Fibroblast of skin of scalp (primary cell): ENCODE measurements at regions not wholly inside any gene's neighbourhood (a gene's known extent, or its start where the extent isn't known, plus 50 kb on each side); places are given as distances from the start of the nearest gene placed in this dataset.

Experiments used
- DNase-seq: peaks from one replicate; pipeline ENCODE4 v3.0.0-alpha.2; 2013

GRCh38 chr2:156852210-156852609, 405.3 kb upstream of the GALNT5 start:
- DNase-seq, result no peak

GRCh38 chr2:156852681-156853080, 404.8 kb upstream of the GALNT5 start:
- DNase-seq, result no peak

GRCh38 chr2:156864325-156864724, 393.2 kb upstream of the GALNT5 start:
- DNase-seq, result no peak

DNA sequence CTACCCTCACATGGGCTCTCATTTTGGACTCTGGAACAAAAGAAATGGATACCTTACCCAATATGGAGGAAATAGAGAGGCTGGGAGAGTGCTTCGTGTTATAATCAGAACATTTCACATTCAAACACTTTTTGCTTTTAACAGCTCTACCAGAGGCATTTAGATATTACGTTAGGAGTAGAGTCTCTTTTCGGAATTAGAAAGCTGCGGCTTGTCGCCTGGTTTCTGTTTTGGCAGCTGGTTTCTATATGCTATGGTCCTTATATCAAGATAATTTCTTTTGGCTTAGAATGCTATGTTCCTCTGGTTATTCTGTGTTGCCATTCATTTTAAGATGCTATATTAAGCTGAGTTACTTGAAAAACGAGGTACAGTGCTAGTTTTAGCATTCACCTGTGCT, 392.8 kb upstream of the GALNT5 start:
- DNase-seq, result no peak

DNA sequence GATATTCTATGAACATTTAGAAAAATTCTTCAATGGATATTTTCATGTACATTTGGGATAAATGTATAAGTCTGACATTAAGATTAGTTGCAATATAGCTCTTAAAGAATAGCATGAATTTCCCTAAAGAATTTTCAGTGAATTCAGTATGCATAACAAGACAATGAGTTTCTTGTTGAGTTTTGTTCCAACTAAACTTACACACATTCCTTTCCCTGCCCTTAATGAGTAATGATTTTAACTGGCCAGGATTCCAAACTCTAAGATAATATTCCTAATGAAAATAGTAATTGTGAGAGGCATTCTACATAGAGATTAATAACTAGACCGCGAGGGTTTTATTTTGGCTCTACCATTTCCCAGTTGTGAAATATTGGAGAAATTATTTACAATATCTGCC, 390.3 kb upstream of the GALNT5 start:
- peak; percentile 3 for DNase-seq

DNA sequence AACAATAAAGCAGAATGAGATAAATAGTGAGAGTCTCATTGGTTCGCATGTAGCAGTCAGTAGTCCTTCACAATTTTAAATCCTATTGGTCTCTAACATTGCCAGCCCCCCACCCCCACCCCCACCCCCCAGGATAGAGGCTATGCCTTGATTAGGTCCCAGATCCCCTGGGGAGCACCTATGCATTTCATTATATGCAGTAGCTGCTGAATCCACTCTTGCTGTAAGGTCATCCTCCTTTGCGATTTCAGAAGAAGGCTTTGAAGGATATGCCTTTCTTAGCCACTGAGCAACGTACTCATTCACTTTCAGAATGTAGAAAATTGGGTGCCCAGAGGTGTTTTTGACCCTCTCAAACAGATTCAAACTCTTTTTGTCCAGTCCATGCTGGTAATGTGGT, 382.8 kb upstream of the GALNT5 start:
- DNase-seq, result no peak

- DNase-seq, result no peak
Measured at GRCh38 chr2:156883804-156884203, 373.7 kb upstream of the GALNT5 start.

GRCh38 chr2:156884216-156884615, 373.3 kb upstream of the GALNT5 start:
- no peak for DNase-seq

DNA sequence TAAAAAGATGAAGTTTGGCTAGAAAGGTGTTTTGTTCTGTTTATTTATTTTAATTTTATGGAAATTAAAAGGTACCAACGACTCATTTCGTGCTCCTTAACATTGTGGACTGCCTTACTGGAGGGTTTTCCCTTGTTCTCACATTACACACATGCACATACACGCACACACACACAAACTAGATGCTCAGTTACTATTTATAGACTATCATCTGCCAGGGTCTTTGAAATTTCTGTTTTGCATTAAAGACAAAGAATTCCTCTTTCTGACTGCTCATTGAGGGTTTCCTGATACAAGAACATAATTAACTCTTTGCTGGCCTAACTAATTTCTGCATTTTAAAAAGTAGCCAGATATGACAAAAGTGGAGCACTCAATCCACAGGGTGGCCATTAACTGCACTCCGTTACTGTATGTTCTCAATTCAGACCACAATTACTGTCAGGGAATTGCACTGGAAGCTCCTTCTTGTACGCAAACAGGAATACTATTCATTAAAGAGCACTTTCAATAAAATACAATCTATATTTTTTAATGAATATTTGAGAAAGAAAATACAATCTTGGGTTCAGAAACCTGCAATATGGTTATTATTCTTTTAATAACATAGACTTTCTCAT, 366.9 kb upstream of the GALNT5 start:
- DNase-seq, result peak; percentile 23

DNA sequence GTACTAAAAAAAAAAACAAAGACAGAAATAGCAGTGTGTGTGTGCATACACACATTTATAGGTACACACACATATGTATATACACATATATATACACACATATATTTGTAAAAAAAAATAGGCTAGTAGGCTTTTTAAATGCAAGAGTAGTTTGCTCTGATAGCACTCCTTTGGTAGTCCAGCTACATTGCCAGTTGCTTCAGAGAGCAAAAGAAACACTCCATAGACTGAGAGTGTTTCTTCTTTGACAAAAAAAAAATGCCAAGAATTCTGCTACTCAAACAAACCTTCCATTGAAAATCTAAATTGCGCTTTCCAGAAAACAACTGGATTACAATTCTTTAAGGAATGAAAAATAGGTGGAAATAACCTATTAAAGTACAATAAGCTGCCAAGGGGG, 365.9 kb upstream of the GALNT5 start:
- DNase-seq, result no peak

GRCh38 chr2:156892467-156893281, 364.8 kb upstream of the GALNT5 start:
- peak; percentile 24 for DNase-seq

GRCh38 chr2:156896294-156896693, 361.2 kb upstream of the GALNT5 start:
- DNase-seq, result no peak

GRCh38 chr2:156897548-156897947, 360.0 kb upstream of the GALNT5 start:
- DNase-seq, result no peak

DNA sequence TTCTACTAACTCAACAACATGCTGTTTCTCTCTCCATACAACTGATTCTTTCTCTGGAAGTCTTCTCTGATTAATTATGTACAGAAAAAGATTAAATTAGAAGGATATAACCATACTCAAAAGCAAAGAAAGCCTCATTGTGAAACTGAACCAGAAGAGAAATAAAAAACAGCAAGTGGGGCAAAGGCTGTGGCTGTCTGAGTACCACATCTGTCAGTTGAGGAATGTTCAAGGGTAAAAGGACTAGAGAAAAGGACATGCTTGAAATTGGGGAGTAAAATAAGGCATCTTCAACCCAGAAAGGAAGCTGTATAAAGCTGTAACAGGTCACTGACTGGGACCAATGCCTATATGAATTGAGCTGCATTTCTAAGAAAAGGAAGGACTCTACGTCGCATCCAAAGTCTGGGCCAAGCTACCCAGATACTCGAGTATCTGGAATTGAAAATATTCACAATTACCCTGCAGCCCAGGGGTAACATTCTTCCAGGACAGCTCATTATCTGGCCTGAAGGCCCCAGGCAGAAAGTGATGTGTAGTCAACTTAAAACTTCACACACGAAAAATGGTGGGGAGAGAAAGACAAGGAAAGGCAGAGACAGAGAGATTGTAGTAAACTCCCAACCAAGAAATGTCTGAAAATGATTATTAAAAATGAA, 356.0 kb upstream of the GALNT5 start:
- peak; percentile 65 for DNase-seq

GRCh38 chr2:156903335-156903734, 354.2 kb upstream of the GALNT5 start:
- no peak for DNase-seq

DNA sequence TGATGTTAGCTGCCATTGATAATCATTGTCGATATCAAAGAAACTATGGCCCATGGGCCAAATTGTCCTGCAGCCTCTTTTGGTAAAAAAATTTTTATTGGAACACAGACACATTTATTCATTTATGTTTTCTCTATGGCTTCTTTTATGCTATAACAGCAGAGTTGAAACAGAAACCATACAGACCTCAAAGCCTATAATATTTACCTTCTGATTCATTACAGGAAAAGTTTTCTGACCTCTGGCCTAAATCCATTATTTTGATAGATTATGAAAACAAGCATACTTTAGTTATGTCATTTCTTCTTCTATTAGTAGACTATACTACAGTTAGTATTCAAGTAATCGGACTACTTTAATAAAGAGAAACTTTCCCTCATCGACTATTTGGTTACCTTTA, 349.7 kb upstream of the GALNT5 start:
- no peak for DNase-seq

GRCh38 chr2:156908825-156909224, 348.7 kb upstream of the GALNT5 start:
- peak; percentile 70 for DNase-seq

- no peak for DNase-seq
Measured at GRCh38 chr2:156909983-156910382, 347.5 kb upstream of the GALNT5 start.

GRCh38 chr2:156915332-156915731, 342.2 kb upstream of the GALNT5 start:
- no peak for DNase-seq

DNA sequence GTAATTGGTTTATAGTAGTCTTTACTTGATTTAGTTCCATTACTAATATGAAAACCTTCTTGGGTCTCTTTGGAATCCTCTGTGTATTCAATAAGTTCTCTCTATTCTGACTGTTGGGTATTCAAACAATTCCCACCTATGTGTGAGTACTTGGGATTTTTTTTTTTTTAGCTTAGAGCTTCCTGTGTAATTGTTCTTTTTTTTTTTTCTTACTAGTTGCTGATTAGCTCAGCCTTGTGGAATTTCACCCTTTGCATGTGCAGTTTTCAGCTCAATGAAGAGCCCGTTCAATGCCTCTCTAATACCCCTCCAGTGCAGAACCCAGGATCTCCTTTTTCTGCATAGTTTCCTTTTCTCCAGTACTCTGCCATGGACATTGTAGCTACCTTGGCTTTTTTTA, 339.1 kb upstream of the GALNT5 start:
- no peak for DNase-seq

- no peak for DNase-seq
Measured at GRCh38 chr2:156930423-156930822, 327.1 kb upstream of the GALNT5 start.

DNA sequence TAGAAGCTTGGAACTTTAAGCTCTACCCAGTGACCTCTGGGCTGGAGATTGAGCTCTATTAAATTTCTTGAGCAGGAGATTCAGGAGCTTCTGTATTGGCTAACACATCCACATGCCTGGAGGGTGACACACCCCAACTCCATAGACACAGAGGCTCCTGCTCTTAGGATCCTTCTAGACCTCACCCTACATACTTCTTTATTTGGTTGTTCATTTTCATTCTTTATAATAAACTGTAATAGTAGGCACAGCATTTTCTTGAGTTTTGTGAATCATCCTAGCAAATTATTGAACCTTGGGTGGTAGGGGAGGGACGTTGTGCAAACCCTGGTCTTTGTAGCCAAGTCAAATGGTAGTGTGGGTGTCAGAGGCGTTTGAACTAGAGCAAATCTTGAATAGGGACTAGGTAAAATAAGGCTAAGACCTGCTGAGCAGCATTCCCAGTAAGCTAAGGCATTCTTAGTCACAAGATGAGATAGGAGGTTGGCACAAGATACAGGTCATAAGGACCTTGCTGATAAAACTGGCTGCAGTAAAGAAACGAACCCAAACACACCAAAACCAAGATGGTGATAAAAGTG, 323.8 kb upstream of the GALNT5 start:
- no peak for DNase-seq

- DNase-seq, result no peak
Measured at GRCh38 chr2:156935616-156936015, 321.9 kb upstream of the GALNT5 start.

GRCh38 chr2:156937430-156937829, 320.1 kb upstream of the GALNT5 start:
- DNase-seq, result no peak
